ENCODE measurements at regions not wholly inside any gene's neighbourhood (a gene's known extent, or its start where the extent isn't known, plus 50 kb on each side); places are given as distances from the start of the nearest gene placed in this dataset.

DNA sequence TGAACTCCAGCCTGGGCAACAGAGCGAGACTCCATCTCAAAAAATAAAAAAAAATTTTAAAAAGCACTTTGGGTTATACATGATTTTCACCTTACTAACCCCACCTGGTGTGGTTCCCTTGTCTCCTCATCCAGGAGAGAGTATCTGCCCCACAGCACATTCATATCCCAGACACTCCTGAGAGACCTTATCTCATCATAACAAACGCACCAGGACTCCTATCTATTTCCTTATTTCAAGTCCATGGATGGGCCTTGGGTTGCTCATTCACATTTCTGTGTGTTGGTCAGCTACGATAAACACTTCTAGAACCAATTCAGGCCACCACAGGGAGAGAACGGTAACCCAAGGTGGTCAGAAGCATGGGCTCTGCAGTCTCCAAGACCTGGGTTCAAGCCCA is 88.6 kb upstream of the SPATA12 start:
- H4K20me1 ChIP-seq (ENCODE audit: low read depth, low read length), result no peaks in the 10 kb centered on the region
- no peak overlapping the region for H3K4me2 ChIP-seq (ENCODE audit: low read depth, low read length, poor library complexity, severe bottlenecking)
- no peak overlapping the region for H3K4me3 ChIP-seq (ENCODE audit: insufficient read depth, low read length, poor library complexity, severe bottlenecking)
- H3K9me2 ChIP-seq (replicated peaks; ENCODE audit: insufficient read depth, low read length), result no peaks in the 10 kb centered on the region
- H3K36me3 ChIP-seq (ENCODE audit: low read length), result no peaks in the 10 kb centered on the region
- TF ChIP-seq, protein P1, sequence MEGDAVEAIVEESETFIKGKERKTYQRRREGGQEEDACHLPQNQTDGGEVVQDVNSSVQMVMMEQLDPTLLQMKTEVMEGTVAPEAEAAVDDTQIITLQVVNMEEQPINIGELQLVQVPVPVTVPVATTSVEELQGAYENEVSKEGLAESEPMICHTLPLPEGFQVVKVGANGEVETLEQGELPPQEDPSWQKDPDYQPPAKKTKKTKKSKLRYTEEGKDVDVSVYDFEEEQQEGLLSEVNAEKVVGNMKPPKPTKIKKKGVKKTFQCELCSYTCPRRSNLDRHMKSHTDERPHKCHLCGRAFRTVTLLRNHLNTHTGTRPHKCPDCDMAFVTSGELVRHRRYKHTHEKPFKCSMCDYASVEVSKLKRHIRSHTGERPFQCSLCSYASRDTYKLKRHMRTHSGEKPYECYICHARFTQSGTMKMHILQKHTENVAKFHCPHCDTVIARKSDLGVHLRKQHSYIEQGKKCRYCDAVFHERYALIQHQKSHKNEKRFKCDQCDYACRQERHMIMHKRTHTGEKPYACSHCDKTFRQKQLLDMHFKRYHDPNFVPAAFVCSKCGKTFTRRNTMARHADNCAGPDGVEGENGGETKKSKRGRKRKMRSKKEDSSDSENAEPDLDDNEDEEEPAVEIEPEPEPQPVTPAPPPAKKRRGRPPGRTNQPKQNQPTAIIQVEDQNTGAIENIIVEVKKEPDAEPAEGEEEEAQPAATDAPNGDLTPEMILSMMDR (IDR thresholded peaks at IDR 0.05; ENCODE audit: insufficient read depth, low read length, poor library complexity, severe bottlenecking), result no peak
- TF ChIP-seq EZH2phosphoT487 (conservative IDR thresholded peaks at IDR 0.05; ENCODE audit: low read length), result no peak
- H3K27me3 ChIP-seq (ENCODE audit: low read length), result no peaks in the 10 kb centered on the region
- H3K9ac ChIP-seq (ENCODE audit: low read length), result no peak overlapping the region
- no peaks in the 10 kb centered on the region for H3K79me2 ChIP-seq (ENCODE audit: insufficient read depth, low read length)
- no peaks in the 10 kb centered on the region for H3F3A ChIP-seq (ENCODE audit: insufficient read depth)
- no peak overlapping the region for H3K27ac ChIP-seq (ENCODE audit: low read depth, low read length)
- no peaks in the 10 kb centered on the region for H3K9me3 ChIP-seq (ENCODE audit: insufficient read depth, low read length)
- H2AFZ ChIP-seq (ENCODE audit: low read depth, low read length, severe bottlenecking), result no peak overlapping the region

DNA sequence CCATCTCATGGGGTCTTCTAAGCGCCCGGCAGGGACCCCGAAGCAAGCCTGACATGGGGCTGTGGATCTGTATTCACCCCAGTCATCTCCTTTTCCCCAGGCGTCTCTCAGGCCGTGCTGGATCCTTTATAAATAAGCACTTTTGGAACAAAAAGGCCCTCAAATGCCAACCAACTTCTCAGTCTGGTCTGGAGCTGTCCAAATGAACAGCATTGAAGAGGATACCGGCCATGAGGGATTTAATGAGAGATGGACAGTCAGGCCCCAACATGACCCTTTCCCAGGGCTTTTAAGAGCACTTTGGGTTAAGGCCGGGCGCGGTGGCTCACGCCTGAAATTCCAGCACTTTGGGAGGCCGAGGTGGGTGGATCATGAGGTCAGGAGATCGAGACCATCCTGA is 89.2 kb upstream of the SPATA12 start:
- Histone ChIP-seq H3F3A (ENCODE audit: insufficient read depth) (no peaks in the 10 kb centered on the region), H3K79me2 (ENCODE audit: insufficient read depth, low read length) (no peaks in the 10 kb centered on the region), H3K36me3 (ENCODE audit: low read length) (no peaks in the 10 kb centered on the region), H3K9ac (ENCODE audit: low read length) (no peak overlapping the region), H3K4me2 (ENCODE audit: low read depth, low read length, poor library complexity, severe bottlenecking) (no peak overlapping the region), H3K9me3 (ENCODE audit: insufficient read depth, low read length) (no peaks in the 10 kb centered on the region), H3K9me2 (replicated peaks; ENCODE audit: insufficient read depth, low read length) (no peaks in the 10 kb centered on the region), H3K27ac (ENCODE audit: low read depth, low read length) (no peak overlapping the region), H2AFZ (ENCODE audit: low read depth, low read length, severe bottlenecking) (no peak overlapping the region), H3K27me3 (ENCODE audit: low read length) (no peaks in the 10 kb centered on the region), H4K20me1 (ENCODE audit: low read depth, low read length) (no peaks in the 10 kb centered on the region), H3K4me3 (ENCODE audit: insufficient read depth, low read length, poor library complexity, severe bottlenecking) (no peak overlapping the region)
- no peak for TF ChIP-seq EZH2phosphoT487 (conservative IDR thresholded peaks at IDR 0.05; ENCODE audit: low read length)
- TF ChIP-seq, protein P1 (IDR thresholded peaks at IDR 0.05; ENCODE audit: insufficient read depth, low read length, poor library complexity, severe bottlenecking), result no peak

DNA sequence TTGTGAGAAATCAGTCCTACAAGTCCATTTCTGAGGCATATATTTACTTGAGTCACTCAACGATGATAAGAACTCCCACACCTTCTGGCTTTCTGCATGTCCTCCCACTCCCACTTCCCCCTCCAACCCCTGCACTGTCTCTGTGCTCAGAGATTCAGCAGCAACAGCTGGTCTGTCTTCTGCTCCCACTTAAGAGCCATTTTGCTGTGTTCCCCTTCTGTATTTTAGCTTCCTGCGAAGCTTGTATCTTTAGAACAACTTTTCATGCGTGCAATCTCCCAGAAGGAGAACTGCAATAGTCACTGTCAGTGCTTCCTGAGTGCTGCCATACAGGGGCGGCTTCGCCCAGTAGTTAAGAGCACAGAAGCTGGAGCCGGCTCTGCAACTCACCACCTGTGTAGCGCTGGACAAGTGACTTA is 90.0 kb upstream of the SPATA12 start:
- H2AFZ ChIP-seq (ENCODE audit: low read depth, low read length, severe bottlenecking), result no peak overlapping the region
- H3F3A ChIP-seq (ENCODE audit: insufficient read depth), result no peaks in the 10 kb centered on the region
- no peaks in the 10 kb centered on the region for H3K9me2 ChIP-seq (replicated peaks; ENCODE audit: insufficient read depth, low read length)
- H3K79me2 ChIP-seq (ENCODE audit: insufficient read depth, low read length), result no peaks in the 10 kb centered on the region
- H3K9me3 ChIP-seq (ENCODE audit: insufficient read depth, low read length), result no peaks in the 10 kb centered on the region
- no peaks in the 10 kb centered on the region for H4K20me1 ChIP-seq (ENCODE audit: low read depth, low read length)
- H3K4me3 ChIP-seq (ENCODE audit: insufficient read depth, low read length, poor library complexity, severe bottlenecking), result no peak overlapping the region
- H3K27ac ChIP-seq (ENCODE audit: low read depth, low read length), result no peak overlapping the region
- no peak overlapping the region for H3K9ac ChIP-seq (ENCODE audit: low read length)
- H3K27me3 ChIP-seq (ENCODE audit: low read length), result no peaks in the 10 kb centered on the region
- TF ChIP-seq EZH2phosphoT487 (conservative IDR thresholded peaks at IDR 0.05; ENCODE audit: low read length), result no peak
- TF ChIP-seq, protein P1 (IDR thresholded peaks at IDR 0.05; ENCODE audit: insufficient read depth, low read length, poor library complexity, severe bottlenecking), result no peak
- no peaks in the 10 kb centered on the region for H3K36me3 ChIP-seq (ENCODE audit: low read length)
- H3K4me2 ChIP-seq (ENCODE audit: low read depth, low read length, poor library complexity, severe bottlenecking), result no peak overlapping the region

All from SU-DHL-6 (cell line).